ENCODE measurements at regions not wholly inside any gene's neighbourhood (a gene's known extent, or its start where the extent isn't known, plus 50 kb on each side); places are given as distances from the start of the nearest gene placed in this dataset.

DNA sequence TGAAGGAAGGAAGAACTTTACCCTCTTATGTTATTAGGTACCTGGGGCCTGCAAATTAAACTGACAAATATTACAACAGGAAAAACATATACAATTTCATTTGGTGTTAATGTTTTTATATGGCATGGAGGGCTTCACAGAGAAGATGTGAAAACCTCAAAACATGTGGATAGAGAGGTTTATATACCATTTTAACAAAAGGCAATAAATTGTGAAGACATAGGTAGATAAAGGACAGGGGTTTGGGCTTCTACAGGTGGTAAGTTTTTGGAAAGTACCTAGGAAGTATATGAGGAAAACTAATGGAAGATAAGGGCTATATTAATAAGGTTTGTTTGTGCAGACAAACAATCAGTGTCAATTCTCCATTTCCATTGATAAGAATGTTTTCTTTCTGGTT is 95.1 kb upstream of the ATF7IP start:
- Histone ChIP-seq H3K4me1 (no peaks in the 10 kb centered on the region), H3K36me3 (no peaks in the 10 kb centered on the region), H3K9me3 (no peaks in the 10 kb centered on the region), H3K27ac (no peak overlapping the region), H3K4me3 (no peak overlapping the region), H3K27me3 (no peaks in the 10 kb centered on the region), H3K9ac (ENCODE audit: low read depth in 2 of 2, low read length in 2 of 2) (no peak overlapping the region)
- TF ChIP-seq, protein P1, sequence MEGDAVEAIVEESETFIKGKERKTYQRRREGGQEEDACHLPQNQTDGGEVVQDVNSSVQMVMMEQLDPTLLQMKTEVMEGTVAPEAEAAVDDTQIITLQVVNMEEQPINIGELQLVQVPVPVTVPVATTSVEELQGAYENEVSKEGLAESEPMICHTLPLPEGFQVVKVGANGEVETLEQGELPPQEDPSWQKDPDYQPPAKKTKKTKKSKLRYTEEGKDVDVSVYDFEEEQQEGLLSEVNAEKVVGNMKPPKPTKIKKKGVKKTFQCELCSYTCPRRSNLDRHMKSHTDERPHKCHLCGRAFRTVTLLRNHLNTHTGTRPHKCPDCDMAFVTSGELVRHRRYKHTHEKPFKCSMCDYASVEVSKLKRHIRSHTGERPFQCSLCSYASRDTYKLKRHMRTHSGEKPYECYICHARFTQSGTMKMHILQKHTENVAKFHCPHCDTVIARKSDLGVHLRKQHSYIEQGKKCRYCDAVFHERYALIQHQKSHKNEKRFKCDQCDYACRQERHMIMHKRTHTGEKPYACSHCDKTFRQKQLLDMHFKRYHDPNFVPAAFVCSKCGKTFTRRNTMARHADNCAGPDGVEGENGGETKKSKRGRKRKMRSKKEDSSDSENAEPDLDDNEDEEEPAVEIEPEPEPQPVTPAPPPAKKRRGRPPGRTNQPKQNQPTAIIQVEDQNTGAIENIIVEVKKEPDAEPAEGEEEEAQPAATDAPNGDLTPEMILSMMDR (IDR thresholded peaks at IDR 0.05) = no peak
- no peak for DNase-seq
- intact Hi-C loops (cut with DNase I) = no loop called here

DNA sequence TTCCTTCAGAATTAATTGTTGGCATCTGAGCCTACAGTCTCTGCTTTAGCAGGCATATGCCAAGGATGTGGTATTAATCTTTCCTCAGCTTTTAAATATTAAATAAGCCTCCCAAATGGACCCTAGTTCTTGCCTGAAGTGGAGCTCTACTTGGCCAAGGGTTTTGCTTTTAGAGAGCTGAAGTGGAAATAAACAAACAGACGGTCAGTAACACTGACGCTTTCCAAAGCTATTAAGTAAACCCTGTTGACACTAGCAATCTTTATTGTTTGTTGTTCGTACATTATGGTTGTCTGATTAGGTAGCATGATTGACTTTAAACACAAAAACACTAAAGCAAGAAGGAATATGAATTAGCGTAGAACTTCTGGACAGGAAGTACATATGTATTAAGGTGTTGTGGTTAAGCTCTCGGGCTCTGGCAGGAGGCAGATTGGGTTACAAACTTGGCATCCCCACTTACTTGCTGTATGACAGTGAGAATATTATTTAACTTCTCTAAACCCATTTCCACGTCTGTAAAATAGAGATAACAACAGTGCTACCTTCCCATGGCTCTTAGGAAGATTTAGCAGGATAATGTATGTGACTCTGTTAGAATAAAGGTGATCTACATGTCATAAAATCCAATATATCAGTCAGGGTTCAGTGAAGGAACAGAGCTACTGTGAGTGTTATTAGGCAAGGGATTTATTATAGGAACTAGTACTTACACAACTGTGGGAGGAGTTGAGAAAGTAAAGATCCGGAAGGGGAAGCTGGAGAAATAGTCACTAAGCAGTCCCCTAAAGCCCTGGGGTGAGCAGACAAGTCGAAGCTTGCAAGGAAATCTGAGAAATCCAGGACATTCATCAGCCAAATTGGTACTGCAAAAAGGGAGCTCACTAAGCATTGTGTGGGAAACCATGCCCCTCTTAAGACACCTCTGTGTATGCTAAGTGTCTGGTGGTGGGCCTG is 92.2 kb upstream of the ATF7IP start:
- Histone ChIP-seq H3K4me1 (no peaks in the 10 kb centered on the region), H3K9ac (ENCODE audit: low read depth in 2 of 2, low read length in 2 of 2) (no peak overlapping the region), H3K4me3 (no peak overlapping the region), H3K36me3 (no peaks in the 10 kb centered on the region), H3K27me3 (no peaks in the 10 kb centered on the region), H3K27ac (peak overlapping the region; percentile 2), H3K9me3 (no peaks in the 10 kb centered on the region)
- intact Hi-C loops (cut with DNase I) = no loop called here
- DNase-seq = no peak
- TF ChIP-seq, protein P1 (IDR thresholded peaks at IDR 0.05) = no peak

DNA sequence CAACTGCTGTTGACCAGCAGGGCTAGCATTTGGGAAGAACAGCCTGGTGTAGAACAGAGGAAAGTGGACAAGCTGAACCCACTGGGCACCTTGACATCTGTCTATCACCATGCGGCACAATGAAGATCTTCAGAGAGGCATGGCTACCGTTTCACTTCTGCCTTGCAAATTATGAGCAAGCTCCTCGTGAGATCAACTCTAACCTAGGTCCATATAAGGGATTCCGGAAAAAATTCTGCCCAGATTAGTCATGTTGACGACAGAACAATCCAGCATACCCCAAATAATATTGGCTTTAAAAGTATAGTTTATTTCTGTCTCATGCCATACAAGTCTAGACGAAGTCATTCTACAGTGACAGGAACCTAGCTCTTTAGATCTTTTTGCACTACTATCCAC is 91.6 kb upstream of the ATF7IP start:
- intact Hi-C loops (cut with DNase I) = no loop called here
- H3K9ac ChIP-seq (ENCODE audit: low read depth in 2 of 2, low read length in 2 of 2) = no peak overlapping the region
- no peak overlapping the region for H3K4me3 ChIP-seq
- TF ChIP-seq, protein P1 (IDR thresholded peaks at IDR 0.05) = no peak
- no peaks in the 10 kb centered on the region for H3K4me1 ChIP-seq
- no peaks in the 10 kb centered on the region for H3K9me3 ChIP-seq
- no peak overlapping the region for H3K27ac ChIP-seq
- DNase-seq = no peak
- no peaks in the 10 kb centered on the region for H3K27me3 ChIP-seq
- no peaks in the 10 kb centered on the region for H3K36me3 ChIP-seq

DNA sequence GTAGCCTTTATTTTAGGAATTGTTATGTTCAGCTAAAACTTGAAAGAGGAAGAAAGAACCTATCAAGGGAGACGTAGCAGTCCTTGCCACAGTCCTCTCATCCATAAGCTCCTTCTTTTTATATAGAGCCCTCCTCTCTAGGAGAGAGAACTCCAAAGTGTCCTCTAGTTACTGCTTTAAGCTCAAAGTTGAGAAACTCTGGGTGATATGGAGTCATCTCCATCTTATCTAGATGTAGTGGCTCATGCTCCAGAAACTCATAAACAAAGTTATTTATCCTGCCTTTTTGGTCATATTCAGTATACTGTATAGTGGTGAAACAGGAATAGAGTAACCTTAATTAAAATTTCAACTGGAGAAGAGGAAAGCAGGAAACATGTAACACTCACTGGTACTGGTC is 90.4 kb upstream of the ATF7IP start:
- no peaks in the 10 kb centered on the region for H3K27me3 ChIP-seq
- TF ChIP-seq, protein P1 (IDR thresholded peaks at IDR 0.05) = no peak
- no peaks in the 10 kb centered on the region for H3K9me3 ChIP-seq
- no peaks in the 10 kb centered on the region for H3K4me1 ChIP-seq
- no peak overlapping the region for H3K27ac ChIP-seq
- no peak overlapping the region for H3K9ac ChIP-seq (ENCODE audit: low read depth in 2 of 2, low read length in 2 of 2)
- H3K4me3 ChIP-seq = no peak overlapping the region
- intact Hi-C loops (cut with DNase I) = no loop called here
- no peak for DNase-seq
- no peaks in the 10 kb centered on the region for H3K36me3 ChIP-seq

DNA sequence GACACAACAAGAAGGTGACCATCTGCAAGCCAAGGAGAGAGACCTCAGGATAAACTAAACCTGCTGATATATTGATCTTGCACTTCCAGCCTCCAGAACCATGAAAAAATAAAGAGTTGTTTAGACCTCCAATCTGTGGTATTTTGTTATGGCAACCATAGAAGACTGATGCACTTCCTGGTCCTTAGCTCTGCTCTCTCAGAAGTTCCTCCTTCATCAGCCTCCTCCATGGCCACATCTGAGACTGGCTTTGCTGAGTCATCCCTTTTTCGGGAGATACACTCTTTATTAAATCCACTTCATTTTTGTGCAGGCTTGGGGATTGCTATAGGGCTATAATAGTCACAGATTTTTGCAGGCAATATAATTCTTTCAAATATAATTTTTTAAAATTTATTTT is 89.6 kb upstream of the ATF7IP start:
- Histone ChIP-seq H3K36me3 (no peaks in the 10 kb centered on the region), H3K4me3 (no peak overlapping the region), H3K9me3 (no peaks in the 10 kb centered on the region), H3K27ac (no peak overlapping the region), H3K9ac (ENCODE audit: low read depth in 2 of 2, low read length in 2 of 2) (no peak overlapping the region), H3K27me3 (no peaks in the 10 kb centered on the region), H3K4me1 (no peaks in the 10 kb centered on the region)
- TF ChIP-seq, protein P1 (IDR thresholded peaks at IDR 0.05) = no peak
- intact Hi-C loops (cut with DNase I) = no loop called here
- no peak for DNase-seq
